ENCODE measurements at regions not wholly inside any gene's neighbourhood (a gene's known extent, or its start where the extent isn't known, plus 50 kb on each side); places are given as distances from the start of the nearest gene placed in this dataset.

- DNase-seq (ENCODE audit: low read depth in 1 of 2, low spot score in 1 of 2), result no peak
These were observed 481.4 kb downstream of the ETS1 start for GRCh38 chr11:128105950-128106349.

- no peak for DNase-seq (ENCODE audit: low read depth in 1 of 2, low spot score in 1 of 2)
These were observed 481.8 kb downstream of the ETS1 start for GRCh38 chr11:128105511-128105910.

GRCh38 chr11:128103278-128103873 lies 484.0 kb downstream of the ETS1 start:
- no peak for DNase-seq (ENCODE audit: low read depth in 1 of 2, low spot score in 1 of 2)

- DNase-seq (ENCODE audit: low read depth in 1 of 2, low spot score in 1 of 2), result no peak
These were observed 488.6 kb downstream of the ETS1 start for GRCh38 chr11:128098781-128099180.

GRCh38 chr11:128095466-128095981 lies 491.8 kb downstream of the ETS1 start:
- DNase-seq (ENCODE audit: low read depth in 1 of 2, low spot score in 1 of 2), result no peak

GRCh38 chr11:128093689-128094088 lies 493.7 kb downstream of the ETS1 start:
- no peak for DNase-seq (ENCODE audit: low read depth in 1 of 2, low spot score in 1 of 2)

- DNase-seq (ENCODE audit: low read depth in 1 of 2, low spot score in 1 of 2), result no peak
These were observed 497.4 kb downstream of the ETS1 start for GRCh38 chr11:128089962-128090361.

GRCh38 chr11:128086794-128087193 lies 500.6 kb downstream of the ETS1 start:
- no peak for DNase-seq (ENCODE audit: low read depth in 1 of 2, low spot score in 1 of 2)

GRCh38 chr11:128085276-128085675 lies 502.1 kb downstream of the ETS1 start:
- no peak for DNase-seq (ENCODE audit: low read depth in 1 of 2, low spot score in 1 of 2)

GRCh38 chr11:128082574-128082973 lies 504.8 kb downstream of the ETS1 start:
- no peak for DNase-seq (ENCODE audit: low read depth in 1 of 2, low spot score in 1 of 2)

GRCh38 chr11:128069665-128070064 lies 517.7 kb downstream of the ETS1 start:
- no peak for DNase-seq (ENCODE audit: low read depth in 1 of 2, low spot score in 1 of 2)

- DNase-seq (ENCODE audit: low read depth in 1 of 2, low spot score in 1 of 2), result no peak
These were observed 519.6 kb downstream of the ETS1 start for GRCh38 chr11:128067780-128068179.

- no peak for DNase-seq (ENCODE audit: low read depth in 1 of 2, low spot score in 1 of 2)
These were observed 521.0 kb downstream of the ETS1 start for GRCh38 chr11:128066399-128066798.

- DNase-seq (ENCODE audit: low read depth in 1 of 2, low spot score in 1 of 2), result no peak
These were observed 526.0 kb downstream of the ETS1 start for GRCh38 chr11:128061281-128061871.

GRCh38 chr11:128058580-128059208 lies 528.7 kb downstream of the ETS1 start:
- no peak for DNase-seq (ENCODE audit: low read depth in 1 of 2, low spot score in 1 of 2)

GRCh38 chr11:128057786-128058395 lies 529.5 kb downstream of the ETS1 start:
- DNase-seq (ENCODE audit: low read depth in 1 of 2, low spot score in 1 of 2), result no peak

GRCh38 chr11:128055576-128056217 lies 531.7 kb downstream of the ETS1 start:
- no peak for DNase-seq (ENCODE audit: low read depth in 1 of 2, low spot score in 1 of 2)

- no peak for DNase-seq (ENCODE audit: low read depth in 1 of 2, low spot score in 1 of 2)
These were observed 533.1 kb downstream of the ETS1 start for GRCh38 chr11:128053981-128054931.

- no peak for DNase-seq (ENCODE audit: low read depth in 1 of 2, low spot score in 1 of 2)
These were observed 534.3 kb downstream of the ETS1 start for GRCh38 chr11:128052912-128053641.

- no peak for DNase-seq (ENCODE audit: low read depth in 1 of 2, low spot score in 1 of 2)
These were observed 539.2 kb downstream of the ETS1 start for GRCh38 chr11:128048121-128048520.

Data from stimulated activated CD4-positive, alpha-beta T cell treated with anti-CD3 and anti-CD28 coated beads, Interleukin-15, amount 100 ng/mL, for 1 hour (primary cell).